ENCODE measurements at regions not wholly inside any gene's neighbourhood (a gene's known extent, or its start where the extent isn't known, plus 50 kb on each side); places are given as distances from the start of the nearest gene placed in this dataset.
"Not testable (repeated sequence)": the region's sequence is repeated elsewhere in the genome, so short reads cannot be mapped to it uniquely, and the experiment has no call there.

DNA sequence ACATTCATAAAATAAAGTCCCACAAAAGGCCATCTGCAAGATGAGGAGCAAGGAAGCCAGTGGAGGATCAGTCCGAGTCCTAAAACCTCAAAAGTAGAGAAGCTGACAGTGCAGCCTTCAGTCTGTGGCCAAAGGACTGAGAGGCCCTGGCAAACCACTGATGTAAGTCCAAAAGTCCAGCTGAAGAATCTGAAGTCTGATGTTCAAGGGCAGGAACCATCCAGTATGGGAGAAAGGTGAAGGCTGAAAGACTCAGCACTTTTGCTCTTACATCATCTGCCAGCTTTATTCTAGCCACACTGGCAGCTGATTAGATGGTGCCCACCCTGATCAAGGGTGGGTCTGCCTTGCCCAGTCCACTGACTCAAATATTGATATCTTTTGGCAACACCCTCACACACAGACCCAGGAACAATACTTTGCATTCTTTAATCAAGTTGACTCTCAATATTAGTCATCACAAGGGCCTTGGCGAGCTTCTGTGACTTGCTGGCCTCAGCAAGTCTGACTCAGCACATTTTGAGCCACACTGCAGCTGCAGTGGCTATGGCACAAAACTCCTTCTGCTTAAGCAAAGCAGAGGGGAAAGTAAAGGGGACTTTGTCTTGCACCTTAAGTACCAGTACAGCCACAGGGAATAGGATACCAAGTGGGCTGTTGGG is 1370.3 kb upstream of the CITED2 start:
- DNase-seq (ENCODE audit: missing footprints) (no peak), ATAC-seq (no peak)
- intact Hi-C loops (cut with DNase I) = no loop called here

DNA sequence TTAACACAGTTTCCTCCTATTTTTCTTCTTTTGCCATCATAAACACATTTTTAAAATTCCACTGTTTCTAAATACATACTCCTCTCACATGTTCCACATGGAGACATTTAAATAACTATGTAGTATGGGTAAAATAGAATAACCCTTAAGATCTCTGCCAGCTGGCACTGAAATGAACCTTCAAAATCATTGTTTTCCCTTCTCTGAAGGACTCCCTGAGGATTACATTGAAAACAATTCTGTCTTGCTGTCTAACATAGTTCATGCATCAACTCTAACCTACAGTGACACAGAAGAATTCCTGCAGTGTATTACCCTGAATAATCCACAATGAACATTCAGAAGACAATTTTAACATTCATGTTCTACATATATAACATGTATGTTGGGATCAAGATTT is 1361.8 kb upstream of the CITED2 start:
- ATAC-seq (no peak), DNase-seq (ENCODE audit: missing footprints) (no peak)
- intact Hi-C loops (cut with DNase I) = no loop called here

DNA sequence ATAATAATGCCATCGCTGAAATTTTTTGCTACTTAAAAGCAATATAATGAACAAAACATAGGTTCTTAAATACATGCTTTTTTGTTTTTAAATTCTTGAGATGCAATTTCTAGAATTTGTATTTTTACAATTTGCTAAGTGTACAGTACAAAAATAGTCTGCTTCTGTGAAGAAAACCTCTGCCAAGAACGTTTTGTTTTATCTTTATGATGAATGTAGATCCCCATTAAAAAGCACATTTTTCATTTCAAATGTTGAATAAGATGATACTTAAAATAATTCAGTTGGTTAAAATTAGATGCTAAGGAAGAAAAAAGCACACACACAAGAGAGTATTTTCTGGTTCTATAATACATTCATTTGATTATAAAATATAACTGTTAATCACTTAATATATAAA is 1358.5 kb upstream of the CITED2 start:
- ATAC-seq (no peak), DNase-seq (ENCODE audit: missing footprints) (no peak)
- intact Hi-C loops (cut with DNase I) = no loop called here

DNA sequence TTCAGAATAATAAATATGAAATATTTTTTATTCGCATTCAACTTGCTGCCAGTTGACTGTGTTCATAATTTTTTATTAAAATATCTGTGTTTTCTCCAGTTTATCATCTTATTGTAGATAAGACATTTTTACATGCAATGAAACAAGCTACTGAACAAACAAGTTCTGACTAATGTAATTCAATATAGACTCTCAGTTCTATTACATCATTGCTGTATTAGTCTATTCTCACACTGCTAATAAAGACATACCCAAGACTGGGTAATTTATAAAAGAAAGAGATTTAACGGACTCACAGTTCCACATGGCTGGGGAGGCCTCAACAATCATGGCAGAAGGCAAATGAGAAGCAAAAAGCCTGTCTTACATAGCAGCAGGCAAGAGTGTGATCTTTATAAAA is 1357.7 kb upstream of the CITED2 start:
- ATAC-seq = no peak
- DNase-seq (ENCODE audit: missing footprints) = no peak
- intact Hi-C loops (cut with DNase I) = no loop called here

DNA sequence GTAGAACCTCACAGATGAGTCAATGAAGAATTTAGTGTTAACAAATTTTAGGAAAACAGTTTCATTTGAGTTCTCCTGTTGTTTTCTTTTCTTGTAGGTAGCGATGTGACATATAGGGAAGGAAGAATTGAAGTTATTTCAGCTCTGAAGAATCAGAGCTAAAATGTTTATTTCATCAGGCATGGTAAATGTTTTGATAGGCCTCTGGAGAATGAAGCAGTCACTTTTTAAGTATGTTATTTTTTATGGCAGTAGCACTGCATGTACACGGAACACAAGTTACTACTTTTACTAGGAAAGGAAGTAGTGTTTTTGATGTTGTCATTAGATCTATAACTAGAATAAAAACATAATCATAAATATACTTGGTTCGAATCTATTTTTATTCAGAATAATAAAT is 1357.3 kb upstream of the CITED2 start:
- ATAC-seq (no peak), DNase-seq (ENCODE audit: missing footprints) (no peak)
- intact Hi-C loops (cut with DNase I) = no loop called here

DNA sequence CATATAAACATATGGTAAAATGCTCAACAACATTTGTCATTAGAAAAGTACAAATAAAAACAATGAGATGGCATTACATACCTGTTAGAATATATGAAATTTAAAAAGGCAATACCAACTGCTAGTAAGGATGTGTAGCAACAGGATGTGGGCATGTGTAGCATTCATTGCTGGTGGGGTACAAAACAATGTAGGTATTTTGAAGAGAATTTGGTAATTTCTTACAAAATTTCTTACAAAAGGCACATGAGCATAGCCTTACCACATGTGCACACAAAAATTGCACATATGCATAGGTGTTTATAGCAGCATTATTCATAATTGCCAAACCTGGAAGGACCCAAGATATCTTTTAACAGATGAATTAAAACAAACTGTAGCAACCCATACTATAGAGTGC is 1355.1 kb upstream of the CITED2 start:
- intact Hi-C loops (cut with DNase I) = no loop called here
- no peak for DNase-seq (ENCODE audit: missing footprints)

DNA sequence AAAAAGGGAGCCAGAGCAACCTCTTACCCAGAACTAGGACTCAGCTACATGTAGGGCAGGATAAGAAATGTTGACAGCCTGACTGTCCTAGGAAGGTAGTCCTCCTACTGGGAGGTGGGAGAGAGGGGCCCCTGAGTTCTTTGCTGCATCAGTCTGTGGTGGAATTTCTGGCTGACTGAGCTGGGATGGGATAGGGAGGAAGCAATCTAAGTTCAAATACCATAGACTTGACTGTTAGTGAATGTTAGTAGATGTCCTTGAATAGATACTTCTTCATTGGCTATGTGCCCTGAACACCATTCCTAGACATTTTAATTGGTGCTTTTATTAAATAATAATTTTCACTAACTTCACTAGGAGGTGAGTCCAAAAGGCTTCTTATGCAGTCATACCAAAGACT is 1343.6 kb upstream of the CITED2 start:
- ATAC-seq (no peak), DNase-seq (ENCODE audit: missing footprints) (no peak)
- intact Hi-C loops (cut with DNase I) = no loop called here

More for the DNA sequence above, 1355.1 kb upstream of the CITED2 start:
- no peak for ATAC-seq

DNA sequence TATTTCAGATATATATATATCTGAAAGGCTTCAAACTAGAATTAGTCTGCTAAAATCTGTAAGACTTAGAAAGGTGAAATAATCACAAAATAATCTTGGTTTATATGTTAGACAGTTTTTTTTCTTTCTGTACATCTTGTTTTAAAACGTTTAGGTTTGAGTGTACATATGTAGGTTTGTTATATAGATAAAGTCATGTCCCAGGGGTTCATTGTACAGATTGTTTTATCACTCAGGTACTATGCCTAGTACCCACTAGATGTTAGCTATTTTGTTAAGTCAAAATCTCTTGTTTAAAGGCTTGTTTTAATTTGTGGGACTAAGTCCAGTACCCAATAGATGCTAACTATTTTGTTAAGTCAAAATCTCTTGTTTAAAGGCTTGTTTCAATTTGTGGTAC is 1339.0 kb upstream of the CITED2 start:
- ATAC-seq (no peak), DNase-seq (ENCODE audit: missing footprints) (no peak)
- intact Hi-C loops (cut with DNase I) = no loop called here

DNA sequence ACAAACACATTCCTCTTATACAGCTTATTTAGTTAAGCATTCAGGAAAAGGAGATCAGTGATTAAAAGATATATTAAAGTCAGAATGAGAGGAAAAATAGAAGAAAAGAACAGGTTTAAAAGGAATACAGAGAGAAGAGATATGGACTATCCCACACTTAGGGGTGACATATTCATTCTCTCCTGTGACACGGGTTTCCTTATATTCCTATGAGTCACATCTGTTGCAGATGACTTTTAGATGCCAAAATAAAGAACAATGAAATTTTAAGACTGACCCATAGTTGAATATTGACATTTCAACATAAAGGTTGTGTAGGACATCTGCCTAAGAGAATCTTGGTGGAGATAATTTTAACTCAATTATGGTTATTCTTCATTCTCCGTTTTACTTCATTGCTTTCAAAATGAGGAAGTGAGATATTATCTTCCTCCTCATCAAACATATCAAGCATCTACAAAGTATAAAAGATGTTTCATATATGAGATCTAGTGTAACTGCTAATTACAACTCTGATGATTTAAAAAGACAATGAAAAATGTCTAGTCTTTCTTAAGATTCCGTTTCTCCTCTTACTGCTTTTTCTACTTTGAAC is 1336.7 kb upstream of the CITED2 start:
- ATAC-seq (no peak), DNase-seq (ENCODE audit: missing footprints) (no peak)
- intact Hi-C loops (cut with DNase I) = no loop called here

DNA sequence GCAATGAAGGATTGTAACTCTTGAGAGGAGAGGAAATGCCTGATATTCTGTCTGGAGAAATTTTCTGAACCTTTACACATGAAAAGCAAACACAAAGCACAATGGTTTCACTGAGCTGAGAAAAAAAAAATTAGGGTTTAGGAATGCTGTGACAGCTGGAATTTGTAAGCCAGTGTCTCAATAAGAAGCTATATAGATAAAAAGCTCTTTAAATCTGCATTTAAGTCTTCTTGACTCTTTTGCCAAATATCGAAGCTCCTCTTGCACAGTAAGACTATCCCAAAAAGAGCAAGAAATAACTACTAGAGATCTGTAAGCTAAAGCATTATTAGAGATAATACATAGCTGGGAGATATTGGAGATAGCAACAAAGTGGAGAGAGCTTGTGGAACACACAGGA is 1334.0 kb upstream of the CITED2 start:
- ATAC-seq (no peak), DNase-seq (ENCODE audit: missing footprints) (no peak)
- intact Hi-C loops (cut with DNase I) = no loop called here

DNA sequence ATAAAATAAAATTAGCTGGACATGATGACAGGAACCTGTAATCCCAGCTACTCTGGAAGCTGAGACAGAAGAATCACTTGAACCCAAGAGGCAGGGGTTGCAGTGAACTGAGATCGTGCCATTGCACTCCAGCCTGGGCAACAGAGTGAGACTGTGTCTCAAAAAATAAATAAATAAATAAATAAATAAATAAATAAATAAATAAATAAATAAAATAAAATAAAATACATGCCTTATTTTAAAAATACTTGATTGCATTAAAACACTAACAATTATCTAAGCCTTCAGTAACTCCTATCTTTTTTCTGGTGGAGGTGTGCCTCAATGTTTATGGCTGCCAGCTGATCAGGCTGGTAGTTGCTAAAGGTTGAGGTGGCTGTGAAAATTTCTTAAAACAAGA is 1329.6 kb upstream of the CITED2 start:
- ATAC-seq; intact Hi-C loops (cut with DNase I); DNase-seq (ENCODE audit: missing footprints): not testable (repeated sequence)

DNA sequence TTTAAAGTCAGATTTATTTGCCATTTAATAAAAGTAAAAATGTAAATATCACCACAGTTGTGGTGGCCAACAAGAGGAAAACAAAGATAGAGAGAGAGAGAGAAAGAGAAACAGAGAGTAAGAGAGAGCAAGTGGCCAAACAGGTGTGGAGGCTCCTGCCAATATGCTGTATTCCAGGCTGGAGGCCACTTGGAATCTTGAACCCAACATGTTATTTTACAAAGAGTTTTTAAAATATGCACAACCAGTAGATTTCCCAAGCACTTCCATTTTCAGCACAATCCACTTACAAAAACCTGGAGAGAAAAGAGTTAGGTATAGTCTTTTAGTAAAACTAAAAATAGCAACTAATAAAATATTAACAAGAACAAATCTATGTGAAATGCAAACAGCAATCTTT is 1323.1 kb upstream of the CITED2 start:
- intact Hi-C loops (cut with DNase I) = no loop called here
- DNase-seq (ENCODE audit: missing footprints) = no peak
- no peak for ATAC-seq

DNA sequence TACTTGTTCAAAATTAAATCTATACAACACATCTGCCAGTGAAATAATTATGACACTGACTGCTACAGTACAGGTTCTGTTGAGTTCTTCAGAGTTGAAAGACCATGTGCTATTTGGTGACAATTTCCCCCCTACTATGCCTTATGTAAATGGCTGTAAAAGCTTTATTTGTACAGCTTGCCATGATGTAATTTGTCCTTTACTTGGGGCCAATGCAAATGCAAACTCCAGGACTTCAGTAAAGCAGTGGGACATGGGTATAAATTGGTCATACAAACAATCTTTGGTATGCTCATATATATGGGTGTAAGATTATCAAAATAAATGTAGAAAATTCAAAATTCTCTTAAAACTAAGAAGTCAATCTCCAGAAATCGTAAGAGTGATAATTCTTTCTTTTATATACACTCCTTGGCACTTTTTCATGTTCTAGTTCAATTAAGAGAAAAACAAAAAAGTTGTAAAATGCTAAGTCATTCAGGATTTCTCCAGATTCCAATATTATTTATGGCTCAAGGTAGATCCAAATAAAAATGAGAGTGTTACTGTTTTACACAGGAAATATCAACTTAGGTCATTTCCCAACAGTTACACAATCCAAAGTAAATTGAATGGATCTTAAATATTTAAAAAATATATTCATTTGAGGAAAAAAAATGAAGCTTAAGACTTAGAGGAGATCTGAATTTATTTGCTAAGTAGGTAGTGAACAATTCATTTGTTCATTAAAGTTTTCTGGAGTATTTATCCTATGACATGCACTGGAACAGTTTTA is 1310.5 kb upstream of the CITED2 start:
- intact Hi-C loops (cut with DNase I) = no loop called here
- no peak for ATAC-seq
- no peak for DNase-seq (ENCODE audit: missing footprints)

DNA sequence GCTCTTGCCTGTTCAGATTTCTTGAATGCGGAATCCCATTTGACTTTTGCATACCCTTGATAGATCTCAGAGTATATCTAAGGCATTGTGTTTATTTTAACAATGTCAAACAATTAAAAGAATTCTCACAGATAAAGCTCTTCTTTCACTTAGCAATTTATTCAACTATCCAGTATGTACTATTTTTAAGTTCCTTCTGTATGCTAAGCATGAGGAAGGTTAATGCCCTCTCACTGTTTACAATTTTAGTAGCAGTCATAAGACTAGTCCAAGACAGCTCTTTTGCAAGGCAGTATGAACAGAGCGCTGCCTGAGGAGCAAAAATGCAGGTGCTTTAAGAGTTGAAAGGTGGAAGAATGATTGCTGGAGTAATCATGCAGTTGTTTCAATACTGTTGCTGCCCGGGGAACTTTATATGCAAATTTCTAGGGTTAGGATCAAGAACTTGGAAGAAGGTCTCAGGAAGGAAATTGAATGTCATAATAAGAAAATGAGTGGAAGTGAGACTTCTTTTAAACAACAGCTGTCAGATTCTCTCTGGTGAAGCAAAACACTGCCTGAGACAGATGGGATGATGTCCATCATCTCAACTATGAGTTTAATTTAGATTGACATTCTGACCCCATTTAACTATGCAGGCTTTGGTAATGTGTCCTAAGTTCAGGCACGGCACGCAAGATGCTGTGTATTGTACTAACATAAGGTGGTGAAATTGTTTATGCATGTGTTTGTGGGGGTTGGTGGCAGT is 1303.5 kb upstream of the CITED2 start:
- ATAC-seq (no peak), DNase-seq (ENCODE audit: missing footprints) (no peak)
- intact Hi-C loops (cut with DNase I) = no loop called here

DNA sequence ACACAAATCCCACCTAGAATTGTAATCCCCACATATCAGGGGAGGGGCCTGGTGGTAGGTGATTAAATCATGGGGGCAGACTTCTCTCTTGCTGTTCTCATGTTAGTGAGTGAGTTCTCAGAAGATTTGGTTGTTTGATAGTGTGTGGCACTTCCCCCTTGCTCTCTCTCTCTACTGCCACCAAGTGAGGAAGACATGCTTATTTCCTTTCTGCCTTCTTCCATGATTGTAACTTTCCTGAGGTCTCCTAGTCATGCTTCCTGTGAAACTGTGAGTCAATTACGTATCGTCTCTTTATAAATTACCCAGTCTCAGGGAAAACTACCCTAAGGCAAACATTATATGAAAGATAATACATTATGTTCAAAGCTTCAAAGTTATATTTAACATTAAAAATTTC is 1297.5 kb upstream of the CITED2 start:
- intact Hi-C loops (cut with DNase I) = no loop called here
- ATAC-seq = no peak
- no peak for DNase-seq (ENCODE audit: missing footprints)

DNA sequence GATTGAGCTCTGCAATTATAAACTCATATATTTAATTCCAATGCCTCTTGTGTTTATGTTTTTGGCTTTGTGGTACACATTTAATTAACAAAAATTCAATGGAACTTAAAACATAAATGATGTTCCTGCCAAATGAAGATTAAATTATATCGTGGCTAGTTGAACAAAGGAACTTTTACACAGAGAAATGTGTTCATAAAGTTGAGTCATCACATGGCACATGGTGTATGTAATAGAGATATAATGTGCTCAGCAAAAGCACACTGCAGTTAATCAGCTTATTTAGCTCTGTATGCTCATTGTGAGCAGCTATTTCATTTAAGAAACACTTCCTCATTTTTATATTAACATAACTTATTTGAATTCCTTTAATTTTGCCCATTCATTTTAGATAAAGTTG is 1295.6 kb upstream of the CITED2 start:
- DNase-seq (ENCODE audit: missing footprints) (no peak), ATAC-seq (no peak)
- intact Hi-C loops (cut with DNase I) = no loop called here

DNA sequence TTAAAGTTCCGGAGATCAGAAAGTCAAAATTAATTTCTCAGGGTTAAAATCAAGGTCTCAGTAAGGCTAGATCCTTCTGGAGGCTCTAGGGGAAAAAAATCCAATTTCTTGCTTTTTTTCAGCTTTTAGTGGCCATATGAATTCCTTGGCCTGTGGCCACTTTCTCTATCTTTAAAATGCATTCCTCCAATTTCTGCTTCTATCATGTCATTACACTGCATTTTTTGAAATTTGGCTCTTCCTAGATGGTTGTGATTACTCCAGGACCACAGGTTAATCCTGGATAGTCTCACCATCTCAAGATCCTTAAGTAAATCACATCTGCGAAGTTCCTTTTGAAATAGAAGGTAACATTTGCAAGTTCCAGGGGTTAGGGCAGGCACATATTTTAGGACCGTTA is 1294.9 kb upstream of the CITED2 start:
- no peak for ATAC-seq
- no peak for DNase-seq (ENCODE audit: missing footprints)
- intact Hi-C loops (cut with DNase I) = no loop called here

DNA sequence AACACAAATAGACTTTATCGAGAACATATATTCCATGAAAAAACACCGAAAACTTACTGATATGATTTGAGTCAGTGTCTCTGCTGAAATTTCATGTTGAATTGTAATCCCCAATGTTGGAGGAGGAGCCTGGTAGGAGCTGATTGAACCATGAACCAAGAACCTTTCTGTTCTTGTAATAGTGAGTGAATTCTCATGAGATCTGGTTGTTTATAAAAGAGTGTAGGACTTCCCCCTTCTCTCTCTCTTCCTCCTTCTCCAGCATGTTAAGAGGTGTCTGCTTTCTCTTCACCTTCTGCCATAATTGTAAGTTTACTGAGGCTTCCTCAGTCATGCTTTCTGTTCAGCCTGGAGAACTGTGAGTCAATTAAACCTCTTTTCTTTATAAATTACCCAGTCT is 1289.3 kb upstream of the CITED2 start:
- DNase-seq (ENCODE audit: missing footprints) (no peak), ATAC-seq (no peak)
- intact Hi-C loops (cut with DNase I) = no loop called here

DNA sequence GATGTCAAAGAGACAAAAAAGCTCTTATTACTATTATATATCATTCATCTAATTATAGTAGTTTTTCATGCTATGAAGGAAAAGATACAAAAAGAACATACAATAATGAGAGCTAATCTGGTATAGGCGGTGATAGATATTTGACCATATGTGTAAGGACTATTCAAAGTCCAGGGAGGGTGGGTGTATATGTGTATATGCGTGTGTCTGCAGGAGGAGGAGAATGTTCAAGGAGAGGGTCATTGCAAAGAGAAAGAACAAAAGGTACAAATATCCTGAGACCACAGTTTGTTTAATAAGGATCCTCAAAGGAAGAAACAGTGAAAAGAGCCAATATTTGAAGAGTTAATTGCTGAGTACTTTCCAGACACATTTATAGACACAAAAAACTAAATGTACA is 1288.6 kb upstream of the CITED2 start:
- intact Hi-C loops (cut with DNase I) = no loop called here
- DNase-seq (ENCODE audit: missing footprints) = no peak

DNA sequence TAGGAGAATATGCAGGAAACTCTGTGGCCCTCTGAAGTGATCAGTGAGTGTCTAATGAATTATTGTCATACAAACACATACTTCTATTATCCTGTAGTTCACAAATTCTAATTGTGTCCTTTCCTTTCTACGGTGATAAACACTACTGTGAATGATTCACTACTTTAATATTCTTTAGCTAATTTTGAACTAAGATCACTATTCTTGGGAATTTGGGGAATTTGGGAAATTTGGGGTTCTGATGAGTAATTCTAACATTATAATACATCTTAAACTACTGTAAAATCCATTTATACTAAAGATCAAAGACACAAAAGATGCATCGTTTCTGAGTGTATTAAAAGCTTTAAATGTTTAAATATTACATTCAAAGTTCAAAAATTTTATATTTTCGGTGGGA is 1287.2 kb upstream of the CITED2 start:
- intact Hi-C loops (cut with DNase I) = no loop called here
- ATAC-seq (no peak), DNase-seq (ENCODE audit: missing footprints) (no peak)

More for the DNA sequence above, 1288.6 kb upstream of the CITED2 start:
- ATAC-seq = no peak
